ENCODE measurements at regions not wholly inside any gene's neighbourhood (a gene's known extent, or its start where the extent isn't known, plus 50 kb on each side); places are given as distances from the start of the nearest gene placed in this dataset.

GRCh38 chr3:124043023-124043422 is 51.1 kb upstream of the ROPN1 start:
- Histone ChIP-seq H3K36me3 (no peaks in the 10 kb centered on the region), H3K9me3 (no peaks in the 10 kb centered on the region), H3K4me1 (ENCODE audit: insufficient read depth) (no peaks in the 10 kb centered on the region), H3K4me3 (no peak overlapping the region), H3K27ac (no peak overlapping the region), H3K27me3 (no peaks in the 10 kb centered on the region)
- no peak for TF ChIP-seq CTCF (IDR thresholded peaks at IDR 0.05)
- TF ChIP-seq POLR2A (IDR thresholded peaks at IDR 0.05): no peak
- TF ChIP-seq EP300 (IDR thresholded peaks at IDR 0.05): no peak
- 88 to 94% (median 92%) methylated on average over 1 of the region's 1 CpG for WGBS, 3 donors
- no peak for DNase-seq
- intact Hi-C loops (cut with DNase I): no loop called here

GRCh38 chr3:124044956-124045355 is 53.0 kb upstream of the ROPN1 start:
- intact Hi-C loops (cut with DNase I): no loop called here
- 89 to 96% (median 90%) methylated on average over 3 of the region's 3 CpGs for WGBS, 3 donors
- H3K9me3 ChIP-seq: no peaks in the 10 kb centered on the region
- no peak overlapping the region for H3K4me3 ChIP-seq
- H3K36me3 ChIP-seq: no peaks in the 10 kb centered on the region
- H3K4me1 ChIP-seq (ENCODE audit: insufficient read depth): no peaks in the 10 kb centered on the region
- H3K27ac ChIP-seq: no peak overlapping the region
- no peaks in the 10 kb centered on the region for H3K27me3 ChIP-seq
- TF ChIP-seq CTCF (IDR thresholded peaks at IDR 0.05) (no peak), POLR2A (IDR thresholded peaks at IDR 0.05) (no peak), EP300 (IDR thresholded peaks at IDR 0.05) (no peak)
- DNase-seq: no peak

- 81 to 84% (median 82%) methylated on average over 6 of the region's 6 CpGs for WGBS, 3 donors
- TF ChIP-seq CTCF (IDR thresholded peaks at IDR 0.05) (no peak), EP300 (IDR thresholded peaks at IDR 0.05) (no peak), POLR2A (IDR thresholded peaks at IDR 0.05) (no peak)
- Histone ChIP-seq H3K27me3 (no peaks in the 10 kb centered on the region), H3K4me1 (ENCODE audit: insufficient read depth) (no peaks in the 10 kb centered on the region), H3K9me3 (no peaks in the 10 kb centered on the region), H3K36me3 (no peaks in the 10 kb centered on the region), H3K4me3 (no peak overlapping the region), H3K27ac (no peak overlapping the region)
- intact Hi-C loops (cut with DNase I): no loop called here
- DNase-seq: no peak
Measured at GRCh38 chr3:124048967-124049798, 57.3 kb upstream of the ROPN1 start.

- H3K36me3 ChIP-seq: no peaks in the 10 kb centered on the region
- H3K4me1 ChIP-seq (ENCODE audit: insufficient read depth): no peaks in the 10 kb centered on the region
- H3K9me3 ChIP-seq: no peaks in the 10 kb centered on the region
- TF ChIP-seq CTCF (IDR thresholded peaks at IDR 0.05) (no peak), EP300 (IDR thresholded peaks at IDR 0.05) (no peak), POLR2A (IDR thresholded peaks at IDR 0.05) (no peak)
- intact Hi-C loops (cut with DNase I): no loop called here
- no peaks in the 10 kb centered on the region for H3K27me3 ChIP-seq
- H3K27ac ChIP-seq: no peak overlapping the region
- DNase-seq: no peak
- H3K4me3 ChIP-seq: no peak overlapping the region
- 96 to 98% (median 97%) methylated on average over 6 of the region's 6 CpGs for WGBS, 3 donors
Measured at GRCh38 chr3:124051636-124052035, 59.7 kb upstream of the ROPN1 start.
